PC-9 (cell line): ENCODE measurements at regions not wholly inside any gene's neighbourhood (a gene's known extent, or its start where the extent isn't known, plus 50 kb on each side); places are given as distances from the start of the nearest gene placed in this dataset.

Experiments used
- BruUV-seq: library from RNA; stranded (reverse); fragments of 400-500 nt; replicated peaks from 2 replicates; lab custom pipeline; 2021; lab: Mats Ljungman, UMichigan
- CTCF ChIA-PET: fragments of 300-600 bp; sonication (Branson Sonifier 250); formaldehyde crosslinking; loops from one replicate; lab custom pipeline; 2022; ENCODE audit warnings: antibody characterized with exemption; lab: Charles Lee
- POLR2A ChIA-PET: fragments of 300-600 bp; sonication (Branson Sonifier 250); formaldehyde crosslinking; loops from one replicate; lab custom pipeline; 2022; ENCODE audit warnings: antibody characterized with exemption; ENCODE audit not compliant: unreplicated experiment; lab: Charles Lee
- DNase-seq, 2 experiments: peaks; one replicate each; pipeline versions ENCODE4 v3.0.0 to v3.0.0-alpha.2; 2015 to 2022; ENCODE audit warnings: mixed read lengths in 1 of 2
- H2AFZ ChIP-seq: fragments of 200-600 bp; sonication (generic); 2 replicates; pipeline ENCODE4 v1.8.1; 2017; ENCODE audit warnings: antibody characterized with exemption
- H3F3A ChIP-seq: fragments of 200-600 bp; sonication (generic); 2 replicates; pipeline ENCODE4 v1.8.1; 2017; ENCODE audit warnings: antibody characterized with exemption, mild to moderate bottlenecking, low read depth; ENCODE audit not compliant: insufficient read depth
- H3K27ac ChIP-seq: fragments of 200-600 bp; sonication (generic); 2 replicates; pipeline ENCODE4 v1.6.1; 2016; ENCODE audit warnings: mixed run types
- H3K27me3 ChIP-seq: fragments of 200-600 bp; sonication (generic); 2 replicates; pipeline ENCODE4 v1.6.1; 2016; ENCODE audit warnings: low read depth, mixed run types; ENCODE audit not compliant: insufficient read depth
- H3K36me3 ChIP-seq: fragments of 200-600 bp; sonication (generic); 2 replicates; pipeline ENCODE4 v1.6.1; 2016; ENCODE audit warnings: low read depth, mixed run types
- H3K4me1 ChIP-seq: fragments of 200-600 bp; sonication (generic); replicated peaks from 2 replicates; pipeline ENCODE4 v1.6.1; 2016; ENCODE audit warnings: mixed run types; ENCODE audit not compliant: insufficient read depth
- H3K4me2 ChIP-seq: fragments of 200-600 bp; sonication (generic); 2 replicates; pipeline ENCODE4 v1.6.1; 2017; ENCODE audit warnings: mixed run types
- H3K4me3 ChIP-seq: fragments of 200-600 bp; sonication (generic); 2 replicates; pipeline ENCODE4 v1.6.1; 2016; ENCODE audit warnings: mixed run types
- H3K79me2 ChIP-seq: fragments of 200-600 bp; sonication (generic); 2 replicates; pipeline ENCODE4 v1.6.1; 2017; ENCODE audit warnings: low read depth, mixed run types
- H3K9me2 ChIP-seq: fragments of 200-600 bp; sonication (generic); 2 replicates; pipeline ENCODE4 v1.8.1; 2017; ENCODE audit warnings: mild to moderate bottlenecking; ENCODE audit not compliant: insufficient read depth
- H3K9me3 ChIP-seq: fragments of 200-600 bp; sonication (generic); 2 replicates; pipeline ENCODE4 v1.8.1; 2016; ENCODE audit warnings: low read depth; ENCODE audit not compliant: insufficient read depth
- H4K20me1 ChIP-seq: fragments of 200-600 bp; sonication (generic); 2 replicates; pipeline ENCODE4 v1.8.1; 2017; ENCODE audit not compliant: insufficient read depth
- EZH2 ChIP-seq: fragments of 200-600 bp; sonication (generic); IDR thresholded peaks from 2 replicates; pipeline ENCODE4 v1.8.0; 2017; ENCODE audit warnings: antibody characterized with exemption, low read depth
- intact Hi-C: fragments of 100-400 bp; cut with micrococcal nuclease; formaldehyde crosslinking; loops from one replicate; pipeline ENCODE4 v1.10.0; 2022; ENCODE audit not compliant: unreplicated experiment
- TF ChIP-seq, protein P1 (sequence below): fragments of 200-600 bp; sonication (generic); conservative IDR thresholded peaks from 2 replicates; pipeline ENCODE4 v1.6.1; 2017; ENCODE audit warnings: mixed run types, antibody characterized with exemption, mild to moderate bottlenecking, moderate library complexity

DNA sequence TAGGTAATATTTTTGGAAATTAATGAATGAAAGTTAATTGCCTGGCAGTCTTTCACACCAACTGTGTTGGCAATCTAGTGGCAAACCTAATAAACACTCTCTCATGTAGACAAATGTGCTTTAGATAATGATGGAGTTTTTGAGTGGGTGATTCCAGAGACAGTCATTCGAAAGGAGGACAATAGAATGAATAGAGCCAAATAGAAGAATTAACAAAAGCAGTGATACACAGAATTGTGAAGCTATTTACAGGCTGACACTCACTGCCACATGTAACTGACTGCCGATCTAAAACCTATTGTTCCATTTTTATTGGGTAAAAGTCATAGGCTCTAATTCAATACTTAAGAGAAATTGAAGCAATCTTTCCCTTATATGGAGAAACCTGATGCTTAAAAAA lies 338.5 kb downstream of the PCDH7 start:
- Histone ChIP-seq H3F3A (no peaks in the 10 kb centered on the region), H3K27me3 (no peaks in the 10 kb centered on the region), H3K9me3 (no peaks in the 10 kb centered on the region), H3K4me1 (peaks cover 22% of the 10 kb centered on the region), H3K4me3 (no peak overlapping the region), H3K79me2 (no peaks in the 10 kb centered on the region), H3K4me2 (no peak overlapping the region), H2AFZ (no peak overlapping the region), H3K27ac (no peak overlapping the region), H3K9me2 (no peaks in the 10 kb centered on the region), H3K36me3 (no peaks in the 10 kb centered on the region), H4K20me1 (no peaks in the 10 kb centered on the region)
- no peak for DNase-seq
- intact Hi-C loops: no loop called here
- POLR2A ChIA-PET: no interaction called here
- CTCF ChIA-PET: no interaction called here
- no TSS peak for BruUV-seq
- TF ChIP-seq, protein P1, sequence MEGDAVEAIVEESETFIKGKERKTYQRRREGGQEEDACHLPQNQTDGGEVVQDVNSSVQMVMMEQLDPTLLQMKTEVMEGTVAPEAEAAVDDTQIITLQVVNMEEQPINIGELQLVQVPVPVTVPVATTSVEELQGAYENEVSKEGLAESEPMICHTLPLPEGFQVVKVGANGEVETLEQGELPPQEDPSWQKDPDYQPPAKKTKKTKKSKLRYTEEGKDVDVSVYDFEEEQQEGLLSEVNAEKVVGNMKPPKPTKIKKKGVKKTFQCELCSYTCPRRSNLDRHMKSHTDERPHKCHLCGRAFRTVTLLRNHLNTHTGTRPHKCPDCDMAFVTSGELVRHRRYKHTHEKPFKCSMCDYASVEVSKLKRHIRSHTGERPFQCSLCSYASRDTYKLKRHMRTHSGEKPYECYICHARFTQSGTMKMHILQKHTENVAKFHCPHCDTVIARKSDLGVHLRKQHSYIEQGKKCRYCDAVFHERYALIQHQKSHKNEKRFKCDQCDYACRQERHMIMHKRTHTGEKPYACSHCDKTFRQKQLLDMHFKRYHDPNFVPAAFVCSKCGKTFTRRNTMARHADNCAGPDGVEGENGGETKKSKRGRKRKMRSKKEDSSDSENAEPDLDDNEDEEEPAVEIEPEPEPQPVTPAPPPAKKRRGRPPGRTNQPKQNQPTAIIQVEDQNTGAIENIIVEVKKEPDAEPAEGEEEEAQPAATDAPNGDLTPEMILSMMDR: no peak
- TF ChIP-seq EZH2: no peak

DNA sequence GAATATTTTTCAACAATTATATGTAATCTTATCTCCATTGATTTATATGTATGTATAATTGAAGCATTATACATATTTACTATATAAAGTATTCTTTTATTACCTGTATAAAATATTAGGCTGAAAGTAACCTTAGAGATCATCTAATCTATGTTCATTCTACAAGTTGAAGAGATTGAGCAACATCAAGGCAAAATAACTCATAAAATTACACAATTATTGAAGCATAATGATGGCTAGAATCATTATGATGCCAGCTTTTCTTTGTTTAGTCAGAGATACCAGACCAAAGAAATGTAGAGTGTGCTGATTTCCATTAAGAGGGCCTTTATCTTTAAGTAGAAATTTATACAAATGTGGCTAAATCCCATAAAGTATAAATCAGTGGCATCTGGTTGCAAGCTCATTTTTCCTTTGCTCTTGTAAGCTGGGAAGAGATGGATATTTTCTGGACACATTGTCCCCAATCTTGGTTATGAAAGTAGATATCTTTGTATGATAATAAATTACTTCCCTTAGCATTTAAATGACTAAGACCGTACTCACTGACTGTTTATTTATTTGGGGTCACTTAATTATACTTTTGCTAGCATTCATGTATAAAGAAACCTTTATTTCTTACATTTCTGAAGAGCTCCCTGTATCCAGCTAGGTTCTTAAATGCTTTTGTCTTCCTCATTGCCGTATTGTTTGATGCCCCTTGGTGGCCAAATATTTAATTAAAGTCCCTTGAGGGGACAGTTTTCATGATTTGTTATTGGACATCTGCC lies 339.8 kb downstream of the PCDH7 start:
- Histone ChIP-seq H3K79me2 (no peaks in the 10 kb centered on the region), H3K4me2 (no peak overlapping the region), H3K4me3 (no peak overlapping the region), H3K4me1 (peaks cover 22% of the 10 kb centered on the region), H3K9me3 (no peaks in the 10 kb centered on the region), H3K36me3 (no peaks in the 10 kb centered on the region), H4K20me1 (no peaks in the 10 kb centered on the region), H3K9me2 (no peaks in the 10 kb centered on the region), H3K27ac (no peak overlapping the region), H2AFZ (no peak overlapping the region), H3K27me3 (no peaks in the 10 kb centered on the region), H3F3A (no peaks in the 10 kb centered on the region)
- no peak for DNase-seq
- BruUV-seq: no TSS peak
- TF ChIP-seq, protein P1: no peak
- no peak for TF ChIP-seq EZH2
- intact Hi-C loops: no loop called here
- ChIA-PET POLR2A (no interaction called here), CTCF (no interaction called here)

GRCh38 chr4:31065086-31065485 lies 344.9 kb downstream of the PCDH7 start:
- TF ChIP-seq EZH2: no peak
- TF ChIP-seq, protein P1: no peak
- no peak overlapping the region for H3K4me2 ChIP-seq
- no peak overlapping the region for H3K27ac ChIP-seq
- no peaks in the 10 kb centered on the region for H3K36me3 ChIP-seq
- DNase-seq: no peak
- H3K9me2 ChIP-seq: no peaks in the 10 kb centered on the region
- ChIA-PET POLR2A (interaction anchor here (0.7 kb wide), 1 partner anchor 61 kb away, joined by 6 read pairs; no protein-coding TSS in a partner anchor), CTCF (interaction anchor here (0.5 to 0.6 kb wide), 2 partner anchors 12 to 688 kb away, joined by 5 to 7 read pairs; no protein-coding TSS in a partner anchor)
- BruUV-seq: no TSS peak
- no peaks in the 10 kb centered on the region for H3K79me2 ChIP-seq
- H3F3A ChIP-seq: no peaks in the 10 kb centered on the region
- no peak overlapping the region for H2AFZ ChIP-seq
- H3K4me3 ChIP-seq: no peak overlapping the region
- intact Hi-C loops: no loop called here
- peaks cover 15% of the 10 kb centered on the region for H3K4me1 ChIP-seq
- no peaks in the 10 kb centered on the region for H3K9me3 ChIP-seq
- H4K20me1 ChIP-seq: no peaks in the 10 kb centered on the region
- H3K27me3 ChIP-seq: no peaks in the 10 kb centered on the region
